Endometrium (tissue), 2 donors: ENCODE measurements at regions not wholly inside any gene's neighbourhood (a gene's known extent, or its start where the extent isn't known, plus 50 kb on each side); places are given as distances from the start of the nearest gene placed in this dataset.

ENCODE experiments used
- FAIRE-seq: peaks from 2 replicates; lab custom pipeline; 2012; peaks lifted over from hg19 to GRCh38; lab: Jason Lieb, UNC
- donor health status: control.
- donor health status: control.

DNA sequence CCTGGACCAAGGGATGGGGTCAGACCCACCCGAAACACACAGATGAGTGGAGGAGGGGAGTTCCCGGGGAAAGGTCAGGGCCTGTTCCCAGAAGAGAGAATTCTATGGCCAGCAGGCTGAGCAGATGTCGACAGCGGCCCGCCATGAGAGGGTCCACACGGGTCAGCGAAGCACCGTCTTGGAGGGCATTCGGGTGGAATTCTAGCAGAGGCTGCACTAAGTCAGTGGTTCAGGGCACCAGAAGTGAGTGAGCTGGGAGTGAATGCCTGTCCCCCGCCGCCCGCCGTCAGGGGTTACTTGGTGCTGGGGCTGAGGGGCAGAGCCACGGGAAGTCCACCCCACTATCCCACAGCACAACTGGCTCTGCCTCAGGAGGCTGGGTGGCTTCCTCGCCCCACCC is 96.2 kb upstream of the VSTM2B start:
- FAIRE-seq: no peak

GRCh38 chr19:29431332-29431731 is 94.5 kb upstream of the VSTM2B start:
- FAIRE-seq: no peak

DNA sequence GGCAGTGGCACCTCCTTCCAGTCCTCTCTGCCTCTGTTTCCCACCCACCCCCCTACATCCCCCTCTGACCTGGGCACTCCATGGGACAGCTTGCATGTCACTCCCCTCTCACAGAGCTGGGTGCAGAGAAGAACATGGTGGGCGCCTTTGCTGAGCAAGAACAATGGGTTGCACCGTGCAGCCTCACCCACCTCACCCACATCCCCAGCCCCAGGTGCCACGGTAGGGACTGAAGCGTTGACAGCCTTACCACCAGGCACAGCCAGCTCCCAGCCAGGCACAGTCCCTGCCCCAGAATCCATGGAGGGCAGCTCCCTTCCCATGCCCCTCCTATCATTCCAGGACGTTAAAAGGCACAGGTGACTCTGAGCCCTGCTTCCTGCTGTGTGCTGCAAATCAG is 93.1 kb upstream of the VSTM2B start:
- FAIRE-seq: no peak

DNA sequence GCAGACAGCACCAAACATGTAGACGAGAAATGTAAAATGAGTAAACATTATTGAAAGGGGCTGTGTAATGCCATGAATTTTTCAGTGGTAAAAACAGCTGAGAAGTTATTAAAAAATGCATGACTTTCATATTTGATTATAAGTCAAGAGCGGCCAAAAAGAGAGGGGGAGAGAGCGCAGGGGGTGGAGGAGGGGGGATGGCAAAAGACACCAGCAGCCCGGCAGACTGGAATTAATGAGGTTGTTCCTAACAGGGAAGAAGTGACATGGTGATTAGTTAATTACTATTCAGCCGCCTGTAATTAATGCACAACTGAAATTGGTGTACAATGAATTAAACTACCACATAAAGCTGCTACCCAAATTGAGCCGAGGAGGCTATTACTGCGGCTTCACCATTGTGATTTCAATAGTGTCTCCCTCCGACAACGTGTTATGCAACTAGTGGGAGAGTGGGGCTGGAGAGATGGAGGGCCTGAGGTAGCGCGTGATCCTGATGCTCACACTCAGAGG is 89.1 kb upstream of the VSTM2B start:
- no peak for FAIRE-seq

DNA sequence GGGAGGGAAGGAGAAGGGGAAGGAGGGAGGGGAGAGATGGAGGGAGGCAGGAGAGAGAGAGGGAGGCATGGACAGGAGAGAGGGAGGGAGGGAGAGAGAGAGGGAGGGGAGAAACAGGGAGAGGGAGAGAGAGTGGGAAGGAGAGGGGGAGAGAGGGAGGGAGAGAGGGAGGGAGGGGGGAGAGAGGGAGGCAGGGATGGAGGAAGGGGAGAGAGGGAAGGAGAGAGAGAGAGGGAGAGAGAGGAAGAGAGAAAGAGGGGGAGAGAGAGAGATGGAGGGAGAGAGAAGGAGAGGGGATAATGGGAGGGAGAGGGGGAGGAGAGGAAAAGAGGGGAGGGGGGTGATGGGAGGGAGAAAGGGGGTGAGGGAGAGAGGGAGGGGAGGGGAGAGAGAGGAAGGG is 86.8 kb upstream of the VSTM2B start:
- no peak for FAIRE-seq

DNA sequence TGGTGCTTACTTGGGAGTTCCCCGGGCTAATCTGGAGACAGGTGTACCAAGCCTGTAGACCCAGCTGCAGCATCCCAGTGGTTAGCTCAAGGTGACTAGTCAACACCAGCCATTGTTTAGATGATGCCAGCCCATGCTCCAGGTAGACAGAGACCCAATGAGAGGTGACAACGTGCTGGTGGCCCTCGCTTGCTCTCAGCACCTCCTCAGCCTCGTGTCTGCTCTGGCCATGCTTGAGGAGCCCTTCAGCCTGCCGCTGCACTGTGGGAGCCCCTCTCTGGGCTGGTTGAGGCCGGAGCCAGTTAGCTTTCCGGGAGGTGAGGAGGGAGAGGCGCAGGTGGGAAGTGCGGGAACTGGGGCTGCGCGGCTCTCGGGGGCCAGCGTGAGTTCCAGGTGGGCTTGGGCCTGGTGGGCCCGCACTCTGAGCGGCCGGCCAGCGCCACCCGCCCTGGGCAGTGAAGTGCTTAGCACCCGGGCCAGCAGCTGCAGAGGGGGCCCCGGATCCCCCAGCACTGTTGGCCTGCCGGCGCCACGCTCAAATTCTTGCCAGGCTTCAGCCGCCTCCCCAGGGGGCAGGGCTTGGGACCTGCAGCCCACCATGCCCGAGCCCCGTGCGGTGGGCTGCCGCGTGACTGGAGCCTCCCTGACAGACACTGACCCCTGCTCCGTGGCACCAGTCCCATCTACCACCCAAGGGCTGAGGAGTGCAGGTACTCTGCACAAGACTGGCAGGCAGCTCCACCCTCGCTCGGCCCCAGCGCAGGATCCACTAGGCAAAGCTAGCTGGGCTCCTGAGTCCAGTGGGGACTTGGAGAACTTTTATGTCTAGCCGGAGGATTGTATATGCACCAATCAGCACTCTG is 85.9 kb upstream of the VSTM2B start:
- no peak for FAIRE-seq

DNA sequence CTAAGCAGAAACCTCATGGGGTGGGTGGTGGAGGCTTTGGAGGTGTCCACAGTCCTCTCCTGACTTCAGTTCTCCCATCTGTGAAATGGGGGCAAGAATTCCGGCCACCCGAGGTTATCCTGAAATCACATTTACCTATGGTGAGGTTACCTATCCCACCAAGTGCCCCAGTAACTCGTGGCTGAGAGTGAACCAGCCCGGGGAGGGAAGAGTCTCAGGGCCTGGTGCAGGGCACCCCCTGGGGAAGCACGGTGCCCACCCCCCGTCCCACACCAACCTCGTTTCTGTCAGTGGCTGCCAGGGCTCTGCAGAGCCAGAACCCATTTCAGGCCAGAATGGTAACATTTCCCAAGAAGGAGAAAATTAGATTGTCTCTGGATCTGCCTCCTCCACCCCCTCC is 83.7 kb upstream of the VSTM2B start:
- no peak for FAIRE-seq

GRCh38 chr19:29442910-29443309 is 82.9 kb upstream of the VSTM2B start:
- FAIRE-seq: no peak

GRCh38 chr19:29445246-29445645 is 80.5 kb upstream of the VSTM2B start:
- FAIRE-seq: no peak

DNA sequence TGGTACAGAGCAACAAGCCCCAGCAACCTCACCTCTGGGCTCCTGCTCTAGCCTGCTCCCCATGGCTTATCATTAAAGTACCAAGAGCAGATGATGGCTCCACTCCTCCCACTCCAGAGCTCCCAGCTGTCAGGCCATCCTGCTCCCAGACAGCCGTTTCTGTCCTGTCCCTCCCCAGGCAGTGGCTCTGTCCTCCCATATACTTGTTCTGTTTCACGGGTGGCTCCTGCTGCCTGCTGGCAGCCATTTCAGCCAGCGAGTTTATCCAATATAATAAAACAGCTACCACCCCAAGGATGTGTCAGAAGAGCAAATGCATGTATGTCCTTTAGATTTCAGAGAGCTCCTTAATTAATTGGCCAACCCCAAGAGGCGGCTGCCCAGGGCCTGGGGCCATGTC is 79.4 kb upstream of the VSTM2B start:
- no peak for FAIRE-seq

- FAIRE-seq: no peak
Measured at GRCh38 chr19:29448046-29448445, 77.7 kb upstream of the VSTM2B start.

GRCh38 chr19:29449371-29449770 is 76.4 kb upstream of the VSTM2B start:
- FAIRE-seq: no peak

DNA sequence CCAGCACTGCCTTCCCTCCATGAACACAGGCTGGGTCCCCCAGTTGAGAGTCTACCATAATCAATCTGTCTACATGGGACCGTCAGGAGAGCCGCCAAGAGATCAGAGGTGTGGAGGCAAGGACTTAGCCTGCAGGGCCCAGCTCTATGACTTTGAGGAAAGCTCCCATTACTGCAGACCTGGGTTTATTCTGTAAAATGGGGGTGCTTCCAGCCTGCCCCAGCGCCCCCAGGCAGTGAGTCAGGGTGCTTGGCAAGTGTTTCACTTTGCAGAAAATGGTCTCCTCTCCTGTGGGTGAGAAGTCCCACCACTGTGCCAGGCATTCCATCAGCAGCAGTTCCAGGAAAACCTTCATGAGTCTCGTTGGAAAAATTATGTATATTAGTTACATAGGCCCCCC is 75.5 kb upstream of the VSTM2B start:
- no peak for FAIRE-seq

DNA sequence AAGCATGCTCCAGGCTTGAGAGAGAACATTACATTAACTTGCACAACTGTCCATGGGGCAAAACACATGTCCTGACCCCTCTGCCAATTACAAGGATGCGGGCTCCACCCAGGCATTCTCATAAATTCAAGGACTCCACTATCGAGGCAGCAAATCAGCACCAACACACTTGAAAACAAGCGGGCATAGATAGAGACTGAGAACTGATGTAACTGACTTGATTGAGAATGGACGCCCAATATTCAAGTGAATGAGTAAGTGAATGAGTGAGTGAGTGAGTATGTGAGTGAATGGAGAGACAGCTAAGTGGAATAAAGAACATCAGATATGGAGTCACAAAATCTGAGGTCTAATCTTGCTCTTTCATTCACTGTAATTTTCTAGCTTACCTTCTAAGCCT is 75.0 kb upstream of the VSTM2B start:
- FAIRE-seq: no peak

DNA sequence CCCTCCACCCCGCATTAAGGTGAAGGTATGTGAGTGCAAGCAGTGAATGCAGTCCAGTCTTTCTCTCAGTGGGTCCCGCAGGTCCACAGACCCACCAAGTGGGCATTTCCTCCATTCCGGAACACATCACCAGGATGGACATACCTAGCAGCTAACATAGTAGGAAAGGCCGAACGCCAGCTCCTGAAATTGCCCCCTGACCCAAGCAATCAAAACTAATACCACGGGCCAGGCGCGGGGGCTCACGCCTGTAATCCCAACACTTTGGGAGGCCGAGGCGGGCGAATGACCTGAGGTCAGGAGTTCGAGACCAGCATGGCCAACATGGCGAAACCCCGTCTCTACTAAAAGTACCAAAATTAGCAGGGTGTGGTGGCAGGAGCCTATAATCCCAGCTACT is 71.7 kb upstream of the VSTM2B start:
- FAIRE-seq: no peak

GRCh38 chr19:29457413-29457812 is 68.4 kb upstream of the VSTM2B start:
- no peak for FAIRE-seq

DNA sequence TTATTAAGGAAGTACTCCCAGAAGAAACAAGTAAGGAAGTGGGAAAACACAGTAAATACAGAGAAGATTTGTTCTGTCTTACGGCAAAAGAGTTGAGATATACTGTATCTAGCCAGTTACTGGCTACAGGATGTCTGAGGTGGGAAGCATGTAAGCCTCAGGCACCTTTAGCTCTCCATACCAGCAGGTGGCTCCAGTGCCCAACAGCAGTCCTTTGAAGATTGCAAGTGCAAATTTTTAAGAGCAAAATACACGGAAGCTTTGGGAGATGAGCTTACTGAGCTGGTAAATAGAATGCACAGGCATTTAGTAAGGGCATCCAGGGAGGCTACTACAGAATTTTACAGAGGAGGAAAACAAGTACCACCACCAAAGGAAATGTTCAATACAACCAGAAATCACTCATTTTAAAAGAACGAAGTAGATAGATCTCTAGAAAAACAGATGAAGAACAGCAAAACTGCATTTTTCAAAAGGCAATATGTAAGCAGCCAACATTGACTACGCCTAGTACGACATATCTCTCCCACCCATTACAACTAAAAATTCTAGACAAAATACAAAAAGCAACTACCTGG is 57.9 kb upstream of the VSTM2B start:
- no peak for FAIRE-seq

DNA sequence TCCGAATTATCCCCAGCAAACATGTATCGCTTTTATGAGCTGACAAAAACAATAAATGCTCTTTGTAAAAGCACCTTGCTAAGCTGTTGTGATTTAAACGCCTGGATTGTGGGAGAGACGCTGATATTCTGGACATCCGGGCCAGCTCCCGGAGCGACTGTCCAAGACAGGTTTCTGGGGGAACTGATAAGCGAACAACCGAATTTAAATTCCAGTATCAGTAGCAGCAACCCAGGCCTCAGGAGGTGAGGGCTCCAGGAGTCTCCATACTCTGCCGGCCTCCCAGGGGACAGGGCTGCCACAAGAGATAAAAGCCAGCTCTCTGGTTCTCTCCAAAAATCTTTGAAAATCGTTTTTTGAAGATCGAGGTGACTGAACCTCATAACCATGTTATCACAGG is 50.3 kb upstream of the VSTM2B start:
- FAIRE-seq: no peak
